ENCODE measurements at regions not wholly inside any gene's neighbourhood (a gene's known extent, or its start where the extent isn't known, plus 50 kb on each side); places are given as distances from the start of the nearest gene placed in this dataset.

GRCh38 chr6:25061289-25061936 lies 125.7 kb upstream of the RIPOR2 start:
- ATAC-seq (no peak), DNase-seq (ENCODE audit: low spot score) (no peak)

GRCh38 chr6:25062070-25062811 lies 126.5 kb upstream of the RIPOR2 start:
- no peak for DNase-seq (ENCODE audit: low spot score)
- ATAC-seq = no peak

DNA sequence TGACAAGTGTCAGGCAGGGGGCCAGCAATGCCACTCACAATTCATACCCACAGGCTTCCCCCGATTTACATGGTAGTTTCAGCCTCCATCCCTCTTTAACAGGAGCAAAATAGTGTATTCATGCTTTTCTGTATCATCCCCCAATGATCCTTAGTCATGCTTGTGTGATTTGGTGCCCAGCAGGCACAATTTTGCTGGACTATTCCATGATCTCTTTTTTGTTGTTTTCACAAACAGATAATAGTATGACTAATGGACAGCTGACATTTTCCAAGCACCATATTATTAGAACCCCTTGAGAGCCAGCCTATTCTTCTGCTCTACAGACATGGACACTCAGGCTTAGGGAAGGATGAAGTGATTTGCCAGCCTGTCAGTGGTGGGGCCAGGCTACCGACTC lies 128.2 kb upstream of the RIPOR2 start:
- DNase-seq (ENCODE audit: low spot score) (no peak), ATAC-seq (no peak)

- DNase-seq (ENCODE audit: low spot score) = no peak
- ATAC-seq = no peak
Measured at GRCh38 chr6:25065666-25066065, 129.9 kb upstream of the RIPOR2 start.

GRCh38 chr6:25066593-25066992 lies 130.8 kb upstream of the RIPOR2 start:
- ATAC-seq = no peak
- no peak for DNase-seq (ENCODE audit: low spot score)

GRCh38 chr6:25068866-25069265 lies 133.1 kb upstream of the RIPOR2 start:
- DNase-seq (ENCODE audit: low spot score) (no peak), ATAC-seq (no peak)

DNA sequence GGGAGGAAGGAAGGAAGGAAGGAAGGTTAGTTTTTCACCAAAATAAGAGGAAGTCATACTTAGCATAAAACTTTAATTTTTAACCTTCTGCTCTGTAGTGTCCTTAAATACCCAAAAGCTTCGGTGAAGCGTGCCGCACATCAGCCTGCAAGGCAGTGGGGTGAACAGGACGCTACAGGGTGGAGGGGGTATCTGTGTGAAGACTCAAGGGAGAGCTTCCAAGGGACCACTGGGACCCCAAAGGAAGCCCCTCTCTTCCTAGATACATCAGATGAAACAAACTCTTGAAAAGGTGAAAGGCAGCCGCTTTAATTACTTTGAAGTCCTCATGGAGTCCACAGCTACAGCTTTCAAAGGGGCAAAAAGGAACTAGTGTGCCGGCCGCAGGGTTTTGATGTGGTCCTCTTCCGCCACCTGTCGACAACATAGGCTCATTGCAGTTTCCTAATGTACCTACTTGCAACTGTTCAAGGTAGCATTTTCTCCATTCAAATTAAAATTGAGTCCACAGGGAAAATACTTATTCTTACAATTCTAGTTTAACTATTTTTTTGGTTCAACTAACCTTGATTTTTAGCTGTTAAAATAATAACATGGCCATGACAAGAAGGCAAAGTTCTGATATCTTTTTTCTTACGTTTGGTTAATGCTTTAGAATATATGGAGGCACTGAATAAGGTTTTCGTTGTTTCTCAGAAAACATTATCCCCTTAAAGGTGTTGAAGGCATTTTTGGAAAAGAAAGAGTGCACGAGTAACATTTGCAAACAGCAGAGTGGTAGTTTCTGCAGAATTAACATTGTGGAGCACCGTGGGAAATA lies 135.0 kb upstream of the RIPOR2 start:
- ATAC-seq = peak; percentile 100

GRCh38 chr6:25078141-25078540 lies 142.4 kb upstream of the RIPOR2 start:
- ATAC-seq = no peak
- no peak for DNase-seq (ENCODE audit: low spot score)

More for the DNA sequence above, 135.0 kb upstream of the RIPOR2 start:
- DNase-seq (ENCODE audit: low spot score) = peak; percentile 73

- DNase-seq (ENCODE audit: low spot score) (peak; percentile 78), ATAC-seq (peak; percentile 92)
Measured at GRCh38 chr6:25083784-25084507, 148.2 kb upstream of the RIPOR2 start.

- DNase-seq (ENCODE audit: low spot score) = no peak
- ATAC-seq = peak; percentile 64
Measured at GRCh38 chr6:25084508-25084833, 148.7 kb upstream of the RIPOR2 start.

- ATAC-seq = no peak
- no peak for DNase-seq (ENCODE audit: low spot score)
Measured at GRCh38 chr6:25085756-25086155, 150.0 kb upstream of the RIPOR2 start.

GRCh38 chr6:25086500-25087091 lies 150.8 kb upstream of the RIPOR2 start:
- DNase-seq (ENCODE audit: low spot score) (no peak), ATAC-seq (no peak)

DNA sequence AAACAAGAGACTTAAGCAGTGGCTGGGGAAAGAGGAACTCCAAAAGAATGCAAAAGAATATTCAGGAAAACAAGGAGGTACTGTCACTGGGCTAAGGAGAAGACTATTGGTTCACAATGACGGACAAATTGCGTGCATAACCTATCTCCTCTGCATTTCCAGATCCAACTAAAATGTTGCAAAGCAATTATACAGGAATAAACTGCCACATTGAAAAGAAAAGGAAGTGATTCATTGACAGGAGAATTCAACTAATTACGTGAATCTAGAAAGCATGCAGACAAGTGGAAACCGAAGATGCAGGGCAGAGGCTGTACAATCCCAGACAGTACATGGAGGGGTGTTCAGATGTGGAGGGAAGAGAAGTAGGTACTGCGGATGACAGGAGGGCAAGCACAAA lies 152.8 kb upstream of the RIPOR2 start:
- DNase-seq (ENCODE audit: low spot score) = no peak
- no peak for ATAC-seq

GRCh38 chr6:25089442-25089841 lies 153.7 kb upstream of the RIPOR2 start:
- ATAC-seq (no peak), DNase-seq (ENCODE audit: low spot score) (no peak)

GRCh38 chr6:25094726-25095125 lies 159.0 kb upstream of the RIPOR2 start:
- no peak for DNase-seq (ENCODE audit: low spot score)
- peak; percentile 35 for ATAC-seq

DNA sequence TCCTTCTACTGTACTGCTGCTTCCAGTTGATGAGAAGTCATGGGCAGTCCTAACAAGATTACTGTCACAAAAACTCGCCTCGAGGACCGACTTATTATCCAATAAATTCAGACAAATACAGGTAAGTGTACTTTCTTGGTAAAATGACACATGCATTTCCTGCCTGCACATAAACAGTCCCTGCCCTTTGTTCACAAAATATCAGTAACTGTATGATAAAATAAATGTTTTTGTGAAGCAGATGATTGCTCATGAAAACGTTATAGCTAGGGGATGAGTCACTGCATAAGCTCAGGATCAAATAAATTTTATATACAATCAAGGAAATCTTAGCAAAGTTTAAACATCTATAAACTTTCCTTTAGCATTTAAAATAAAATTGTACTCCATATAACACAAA lies 164.5 kb upstream of the RIPOR2 start:
- DNase-seq (ENCODE audit: low spot score) = no peak
- no peak for ATAC-seq

- DNase-seq (ENCODE audit: low spot score) (no peak), ATAC-seq (no peak)
Measured at GRCh38 chr6:25103603-25104002, 167.8 kb upstream of the RIPOR2 start.

DNA sequence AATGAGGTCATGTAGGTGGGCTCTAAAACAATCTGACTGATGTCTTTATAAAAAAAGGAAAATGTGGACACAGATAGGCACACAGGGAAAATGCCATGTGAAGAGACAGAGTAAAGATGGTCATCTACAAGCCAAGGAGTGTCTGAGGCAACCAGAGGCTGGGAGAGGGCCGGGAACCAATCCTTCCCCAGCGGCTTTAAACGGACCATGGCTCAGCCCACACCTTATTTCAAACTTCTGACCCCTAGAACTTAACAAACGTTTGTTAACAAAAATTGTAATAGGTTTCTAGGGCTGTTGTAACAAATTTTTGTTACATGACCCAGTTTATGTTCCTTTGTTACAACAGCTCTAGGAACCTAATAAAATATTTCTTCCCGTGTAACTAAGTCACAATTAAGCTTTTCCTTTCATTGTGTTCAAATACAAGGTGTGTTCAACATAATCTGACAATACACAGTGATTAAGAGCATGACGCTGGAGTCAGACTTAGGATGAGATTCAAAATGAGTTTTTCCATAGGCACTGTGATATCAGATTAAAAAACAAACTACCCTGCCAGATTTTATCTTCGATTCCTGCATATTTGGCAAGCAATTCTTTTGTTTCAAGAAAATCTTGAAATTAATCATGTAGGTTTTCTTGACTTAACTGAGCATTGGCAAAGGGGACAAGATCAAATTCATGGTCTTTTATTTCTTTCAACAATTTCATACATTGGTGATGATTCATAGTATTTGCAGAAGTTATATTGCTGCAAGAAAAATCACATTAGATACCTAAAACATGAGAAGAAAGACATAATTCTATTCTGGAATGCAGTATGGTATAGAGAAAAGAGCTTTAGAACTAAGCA lies 169.5 kb upstream of the RIPOR2 start:
- DNase-seq (ENCODE audit: low spot score) = no peak
- no peak for ATAC-seq

GRCh38 chr6:25107218-25107617 lies 171.5 kb upstream of the RIPOR2 start:
- DNase-seq (ENCODE audit: low spot score) (no peak), ATAC-seq (no peak)

GRCh38 chr6:25111782-25112181 lies 167.4 kb upstream of the CARMIL1 start:
- DNase-seq (ENCODE audit: low spot score) = no peak
- peak; percentile 26 for ATAC-seq
